Stimulated activated naive CD4-positive, alpha-beta T cell (primary cell): ENCODE measurements at regions not wholly inside any gene's neighbourhood (a gene's known extent, or its start where the extent isn't known, plus 50 kb on each side); places are given as distances from the start of the nearest gene placed in this dataset.
"Not testable (repeated sequence)": the region's sequence is repeated elsewhere in the genome, so short reads cannot be mapped to it uniquely, and the experiment has no call there.

Experiments
- DNase-seq, 6 experiments: peaks; one replicate each; lab custom pipeline; 2025; lab: John Stamatoyannopoulos, UW

- DNase-seq, result no peak
Measured at GRCh38 chr9:13941714-13942113, 372.2 kb downstream of the NFIB start.

- DNase-seq, result no peak
Measured at GRCh38 chr9:13939701-13940490, 374.0 kb downstream of the NFIB start.

GRCh38 chr9:13939134-13939533 is 374.8 kb downstream of the NFIB start:
- no peak for DNase-seq

GRCh38 chr9:13934416-13934815 is 379.5 kb downstream of the NFIB start:
- no peak for DNase-seq

- DNase-seq, result no peak
Measured at GRCh38 chr9:13933268-13933656, 380.7 kb downstream of the NFIB start.

- DNase-seq, result no peak
Measured at GRCh38 chr9:13932528-13933267, 381.2 kb downstream of the NFIB start.

GRCh38 chr9:13929013-13929412 is 384.9 kb downstream of the NFIB start:
- no peak for DNase-seq

- DNase-seq, result no peak
Measured at GRCh38 chr9:13923381-13923780, 390.6 kb downstream of the NFIB start.

- no peak for DNase-seq
Measured at GRCh38 chr9:13920557-13920956, 393.4 kb downstream of the NFIB start.

GRCh38 chr9:13919401-13919800 is 394.5 kb downstream of the NFIB start:
- DNase-seq, result no peak

GRCh38 chr9:13917534-13917933 is 396.4 kb downstream of the NFIB start:
- no peak for DNase-seq

GRCh38 chr9:13915591-13916301 is 398.2 kb downstream of the NFIB start:
- no peak for DNase-seq

- DNase-seq, result no peak
Measured at GRCh38 chr9:13915131-13915530, 398.8 kb downstream of the NFIB start.

GRCh38 chr9:13911473-13911872 is 402.5 kb downstream of the NFIB start:
- no peak for DNase-seq

- not testable (repeated sequence) for DNase-seq
Measured at GRCh38 chr9:13907842-13908241, 406.1 kb downstream of the NFIB start.

- DNase-seq, result no peak
Measured at GRCh38 chr9:13904746-13905145, 409.2 kb downstream of the NFIB start.

GRCh38 chr9:13904311-13904710 is 409.6 kb downstream of the NFIB start:
- DNase-seq, result no peak

GRCh38 chr9:13902286-13903066 is 411.5 kb downstream of the NFIB start:
- DNase-seq, result no peak

- DNase-seq, result no peak
Measured at GRCh38 chr9:13901176-13901575, 412.8 kb downstream of the NFIB start.

- DNase-seq, result no peak
Measured at GRCh38 chr9:13900449-13900848, 413.5 kb downstream of the NFIB start.

- DNase-seq, result no peak
Measured at GRCh38 chr9:13899924-13900323, 414.0 kb downstream of the NFIB start.

- DNase-seq, result no peak
Measured at GRCh38 chr9:13898957-13899356, 415.0 kb downstream of the NFIB start.
